ENCODE measurements at regions not wholly inside any gene's neighbourhood (a gene's known extent, or its start where the extent isn't known, plus 50 kb on each side); places are given as distances from the start of the nearest gene placed in this dataset.

DNA sequence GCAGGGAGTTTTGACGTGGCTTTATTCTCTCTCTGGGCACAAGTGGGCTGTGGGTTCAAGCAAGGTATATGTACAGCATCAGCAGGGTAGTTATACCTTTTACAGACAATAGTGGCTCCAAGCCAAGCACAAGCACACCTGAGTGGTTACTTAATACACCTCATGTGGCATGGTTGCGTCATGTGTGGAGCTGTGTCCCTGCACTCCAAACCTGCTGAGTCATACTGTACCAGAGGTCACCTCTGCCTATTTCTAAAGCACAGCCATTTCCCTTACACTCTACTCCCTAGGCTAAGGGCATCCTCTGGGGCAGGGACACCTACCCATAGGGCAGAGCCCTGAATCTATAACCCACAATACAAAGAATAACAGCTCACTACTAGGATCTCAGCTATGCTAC, 147.3 kb downstream of the OSTF1 start:
- no peak for TF ChIP-seq EZH2 (IDR thresholded peaks at IDR 0.05; ENCODE audit: low read depth, unreplicated experiment)
- TF ChIP-seq, protein P1, sequence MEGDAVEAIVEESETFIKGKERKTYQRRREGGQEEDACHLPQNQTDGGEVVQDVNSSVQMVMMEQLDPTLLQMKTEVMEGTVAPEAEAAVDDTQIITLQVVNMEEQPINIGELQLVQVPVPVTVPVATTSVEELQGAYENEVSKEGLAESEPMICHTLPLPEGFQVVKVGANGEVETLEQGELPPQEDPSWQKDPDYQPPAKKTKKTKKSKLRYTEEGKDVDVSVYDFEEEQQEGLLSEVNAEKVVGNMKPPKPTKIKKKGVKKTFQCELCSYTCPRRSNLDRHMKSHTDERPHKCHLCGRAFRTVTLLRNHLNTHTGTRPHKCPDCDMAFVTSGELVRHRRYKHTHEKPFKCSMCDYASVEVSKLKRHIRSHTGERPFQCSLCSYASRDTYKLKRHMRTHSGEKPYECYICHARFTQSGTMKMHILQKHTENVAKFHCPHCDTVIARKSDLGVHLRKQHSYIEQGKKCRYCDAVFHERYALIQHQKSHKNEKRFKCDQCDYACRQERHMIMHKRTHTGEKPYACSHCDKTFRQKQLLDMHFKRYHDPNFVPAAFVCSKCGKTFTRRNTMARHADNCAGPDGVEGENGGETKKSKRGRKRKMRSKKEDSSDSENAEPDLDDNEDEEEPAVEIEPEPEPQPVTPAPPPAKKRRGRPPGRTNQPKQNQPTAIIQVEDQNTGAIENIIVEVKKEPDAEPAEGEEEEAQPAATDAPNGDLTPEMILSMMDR (conservative IDR thresholded peaks at IDR 0.05; ENCODE audit: low read depth in 2 of 2), result no peak
- TF ChIP-seq, protein P2, sequence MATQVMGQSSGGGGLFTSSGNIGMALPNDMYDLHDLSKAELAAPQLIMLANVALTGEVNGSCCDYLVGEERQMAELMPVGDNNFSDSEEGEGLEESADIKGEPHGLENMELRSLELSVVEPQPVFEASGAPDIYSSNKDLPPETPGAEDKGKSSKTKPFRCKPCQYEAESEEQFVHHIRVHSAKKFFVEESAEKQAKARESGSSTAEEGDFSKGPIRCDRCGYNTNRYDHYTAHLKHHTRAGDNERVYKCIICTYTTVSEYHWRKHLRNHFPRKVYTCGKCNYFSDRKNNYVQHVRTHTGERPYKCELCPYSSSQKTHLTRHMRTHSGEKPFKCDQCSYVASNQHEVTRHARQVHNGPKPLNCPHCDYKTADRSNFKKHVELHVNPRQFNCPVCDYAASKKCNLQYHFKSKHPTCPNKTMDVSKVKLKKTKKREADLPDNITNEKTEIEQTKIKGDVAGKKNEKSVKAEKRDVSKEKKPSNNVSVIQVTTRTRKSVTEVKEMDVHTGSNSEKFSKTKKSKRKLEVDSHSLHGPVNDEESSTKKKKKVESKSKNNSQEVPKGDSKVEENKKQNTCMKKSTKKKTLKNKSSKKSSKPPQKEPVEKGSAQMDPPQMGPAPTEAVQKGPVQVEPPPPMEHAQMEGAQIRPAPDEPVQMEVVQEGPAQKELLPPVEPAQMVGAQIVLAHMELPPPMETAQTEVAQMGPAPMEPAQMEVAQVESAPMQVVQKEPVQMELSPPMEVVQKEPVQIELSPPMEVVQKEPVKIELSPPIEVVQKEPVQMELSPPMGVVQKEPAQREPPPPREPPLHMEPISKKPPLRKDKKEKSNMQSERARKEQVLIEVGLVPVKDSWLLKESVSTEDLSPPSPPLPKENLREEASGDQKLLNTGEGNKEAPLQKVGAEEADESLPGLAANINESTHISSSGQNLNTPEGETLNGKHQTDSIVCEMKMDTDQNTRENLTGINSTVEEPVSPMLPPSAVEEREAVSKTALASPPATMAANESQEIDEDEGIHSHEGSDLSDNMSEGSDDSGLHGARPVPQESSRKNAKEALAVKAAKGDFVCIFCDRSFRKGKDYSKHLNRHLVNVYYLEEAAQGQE (IDR thresholded peaks at IDR 0.05; ENCODE audit: unreplicated experiment), result no peak
- no peak for TF ChIP-seq POLR2AphosphoS5 (IDR thresholded peaks at IDR 0.05; ENCODE audit: low read depth)
